IMR-90 (cell line): ENCODE measurements at regions not wholly inside any gene's neighbourhood (a gene's known extent, or its start where the extent isn't known, plus 50 kb on each side); places are given as distances from the start of the nearest gene placed in this dataset.
A peak's percentile ranks its signal among the peaks of the same experiment; 100 is the strongest.

Experiments
- ATAC-seq: fragments of 200-7000 bp; cut with Tn5 transposase; 2 replicates; pipeline ENCODE4 v1.9.1; 2020; ENCODE audit warnings: low read depth, mild to moderate bottlenecking, moderate library complexity
- BruUV-seq: library from RNA; stranded (reverse); fragments of 400-500 nt; replicated peaks from 2 replicates; lab custom pipeline; 2021; lab: Mats Ljungman, UMichigan
- CTCF ChIA-PET: fragments of 300-600 bp; formaldehyde crosslinking; extraction: SDS; loops from one replicate; lab custom pipeline; 2021; ENCODE audit warnings: antibody characterized with exemption; lab: Yijun Ruan, JAX
- POLR2A ChIA-PET: fragments of 300-600 bp; sonication (Branson Sonifier 250); formaldehyde crosslinking; loops from one replicate; lab custom pipeline; 2022; ENCODE audit warnings: antibody characterized with exemption; ENCODE audit not compliant: unreplicated experiment; lab: Charles Lee
- DNase-seq: peaks from one replicate; pipeline ENCODE4 v3.0.0; 2013
- H2AFZ ChIP-seq: replicated peaks from 2 replicates; pipeline ENCODE3; 2013; ENCODE audit warnings: low read length, mild to moderate bottlenecking; ENCODE audit not compliant: poor library complexity
- H2AK5ac ChIP-seq: 2 replicates; pipeline ENCODE4 v1.6.1; 2013; ENCODE audit warnings: low read depth, low read length, inconsistent platforms
- H2AK9ac ChIP-seq: replicated peaks from 2 replicates; pipeline ENCODE3; 2013; ENCODE audit warnings: mild to moderate bottlenecking, low read depth, low read length, moderate library complexity; ENCODE audit not compliant: poor library complexity
- H2BK120ac ChIP-seq: 2 replicates; pipeline ENCODE4 v1.6.1; 2013; ENCODE audit warnings: low read depth, low read length, inconsistent platforms
- H2BK15ac ChIP-seq: 3 replicates; pipeline ENCODE4 v1.6.1; 2013; ENCODE audit warnings: low read depth, low read length, inconsistent platforms
- H2BK20ac ChIP-seq: 2 replicates; pipeline ENCODE4 v1.6.1; 2013; ENCODE audit warnings: low read depth, mild to moderate bottlenecking, inconsistent platforms, low read length, moderate library complexity
- H2BK5ac ChIP-seq: 2 replicates; pipeline ENCODE4 v1.6.1; 2013; ENCODE audit warnings: mild to moderate bottlenecking, low read depth, low read length, inconsistent platforms; ENCODE audit not compliant: poor library complexity, severe bottlenecking
- H3K14ac ChIP-seq: replicated peaks from 2 replicates; pipeline ENCODE4 v1.6.1; 2013; ENCODE audit warnings: low read depth, low read length, inconsistent platforms
- H3K18ac ChIP-seq: 2 replicates; pipeline ENCODE4 v1.6.1; 2013; ENCODE audit warnings: low read depth, low read length, control low read depth
- H3K23ac ChIP-seq: 2 replicates; pipeline ENCODE4 v1.6.1; 2013; ENCODE audit warnings: low read depth, low read length, inconsistent platforms
- H3K27ac ChIP-seq: 2 replicates; pipeline ENCODE4 v1.5.1; 2013; ENCODE audit warnings: mild to moderate bottlenecking, control low read depth, low read length; ENCODE audit not compliant: insufficient read depth
- H3K27me3 ChIP-seq: 2 replicates; pipeline ENCODE4 v1.6.1; 2013; ENCODE audit warnings: low read length; ENCODE audit not compliant: control insufficient read depth, insufficient read depth
- H3K36me3 ChIP-seq: 2 replicates; pipeline ENCODE4 v1.6.1; 2013; ENCODE audit warnings: low read length, mixed read lengths; ENCODE audit not compliant: control insufficient read depth, insufficient read depth
- H3K4ac ChIP-seq: 2 replicates; pipeline ENCODE4 v1.6.1; 2013; ENCODE audit warnings: low read depth, low read length, inconsistent platforms
- H3K4me1 ChIP-seq: 2 replicates; pipeline ENCODE4 v1.6.1; 2013; ENCODE audit warnings: low read length, mixed read lengths; ENCODE audit not compliant: control insufficient read depth, insufficient read depth
- H3K4me2 ChIP-seq: 2 replicates; pipeline ENCODE4 v1.6.1; 2013; ENCODE audit warnings: low read depth, mild to moderate bottlenecking, control low read depth, low read length, moderate library complexity
- H3K4me3 ChIP-seq: 2 replicates; pipeline ENCODE4 v1.5.1; 2013; ENCODE audit warnings: low read depth, mild to moderate bottlenecking, control low read depth, low read length, moderate library complexity; ENCODE audit not compliant: insufficient read depth
- H3K56ac ChIP-seq: 2 replicates; pipeline ENCODE4 v1.6.1; 2013; ENCODE audit warnings: low read length, inconsistent platforms; ENCODE audit not compliant: insufficient read depth; ENCODE audit errors: extremely low read depth
- H3K79me1 ChIP-seq, 2 experiments: 2 replicates each; pipeline ENCODE4 v1.6.1; 2013; ENCODE audit warnings: low read length in 2 of 2, inconsistent platforms in 1 of 2, low read depth in 1 of 2
- H3K9ac ChIP-seq: 2 replicates; pipeline ENCODE4 v1.6.1; 2013; ENCODE audit warnings: low read depth, low read length, control low read depth
- H3K9me1 ChIP-seq: 2 replicates; pipeline ENCODE4 v1.6.1; 2013; ENCODE audit warnings: low read length, inconsistent platforms; ENCODE audit not compliant: insufficient read depth
- H3K9me3 ChIP-seq: 2 replicates; pipeline ENCODE4 v1.6.1; 2013; ENCODE audit warnings: low read length; ENCODE audit not compliant: control insufficient read depth, insufficient read depth
- H4K20me1 ChIP-seq: 2 replicates; pipeline ENCODE4 v1.6.1; 2013; ENCODE audit warnings: low read length, inconsistent platforms; ENCODE audit not compliant: insufficient read depth
- H4K5ac ChIP-seq: 2 replicates; pipeline ENCODE4 v1.6.1; 2013; ENCODE audit warnings: mild to moderate bottlenecking, low read depth, low read length, control low read depth
- H4K8ac ChIP-seq, 2 experiments: 2 replicates each; pipeline ENCODE4 v1.6.1; 2013; ENCODE audit warnings: low read depth in 2 of 2, low read length in 2 of 2, control low read depth in 1 of 2, inconsistent platforms in 1 of 2
- H4K91ac ChIP-seq: 2 replicates; pipeline ENCODE4 v1.6.1; 2013; ENCODE audit warnings: low read depth, low read length, inconsistent platforms; ENCODE audit not compliant: insufficient read depth
- FOS ChIP-seq: fragments of 150-350 bp; IDR thresholded peaks from 2 replicates; pipeline ENCODE4 v1.6.1; 2016; ENCODE audit warnings: low read depth, low read length
- MAFK ChIP-seq: IDR thresholded peaks from 2 replicates; pipeline ENCODE4 v1.6.1; 2012; ENCODE audit warnings: low read depth, low read length, improper control_type of control experiment
- RCOR1 ChIP-seq: IDR thresholded peaks from 2 replicates; pipeline ENCODE4 v1.6.1; 2012; ENCODE audit warnings: mild to moderate bottlenecking, low read length, improper control_type of control experiment; ENCODE audit not compliant: insufficient replicate concordance
- SMC3 ChIP-seq: fragments of 150-350 bp; IDR thresholded peaks from 2 replicates; pipeline ENCODE4 v1.6.1; 2016; ENCODE audit warnings: low read depth, mild to moderate bottlenecking, antibody characterized with exemption, low read length, moderate library complexity
- USF2 ChIP-seq: fragments of 150-350 bp; IDR thresholded peaks from 2 replicates; pipeline ENCODE4 v1.6.1; 2017; ENCODE audit warnings: mild to moderate bottlenecking, antibody characterized with exemption, low read length, low read depth
- WGBS, 2 experiments: methylation state at CpG; one replicate each; pipeline versions ENCODE4 v1.1.5 to v1.1.7; 2013; ENCODE audit warnings: missing lambda C conversion rate in 2 of 2; ENCODE audit not compliant: insufficient read length in 1 of 2; ENCODE audit errors: extremely low coverage in 2 of 2; 5-methylcytosine and 5-hydroxymethylcytosine counted together
- dilution Hi-C: fragments of 300-500 bp; cut with HindIII; formaldehyde crosslinking; loops from one replicate; pipeline ENCODE4 v1.14.3; 2018; ENCODE audit warnings: low sequenced_read_pairs; ENCODE audit not compliant: unreplicated experiment
- in situ Hi-C: fragments of 300-500 bp; cut with MboI; formaldehyde crosslinking; loops from 3 replicates; pipeline ENCODE4 v1.14.3; 2019; ENCODE audit warnings: low sequenced_read_pairs, inconsistent platforms, mixed read lengths
- intact Hi-C: fragments of 100-400 bp; cut with micrococcal nuclease; formaldehyde crosslinking; loops from 2 replicates; pipeline ENCODE4 v1.10.0; 2022

- H3K36me3 ChIP-seq, result no peaks in the 10 kb centered on the region
- no peak overlapping the region for H2AK9ac ChIP-seq
- H4K5ac ChIP-seq, result no peak overlapping the region
- intact Hi-C loops, result no loop called here
- H4K91ac ChIP-seq, result no peak overlapping the region
- H2AFZ ChIP-seq, result no peak overlapping the region
- dilution Hi-C loops, result no loop called here
- no peak overlapping the region for H2BK15ac ChIP-seq
- H3K18ac ChIP-seq, result no peak overlapping the region
- no peaks in the 10 kb centered on the region for H3K27me3 ChIP-seq
- ChIA-PET POLR2A (no interaction called here), CTCF (no interaction called here)
- in situ Hi-C loops, result no loop called here
- no peak overlapping the region for H2BK20ac ChIP-seq
- H2AK5ac ChIP-seq, result peak overlapping the region; percentile 39; the same call in 1 of the 2 replicates
- H3K27ac ChIP-seq, result no peak overlapping the region
- no peak overlapping the region for H2BK120ac ChIP-seq
- H4K8ac ChIP-seq, result no peak overlapping the region
- H4K20me1 ChIP-seq, result no peaks in the 10 kb centered on the region
- H3K4me3 ChIP-seq, result no peak overlapping the region
- H3K4me2 ChIP-seq, result no peak overlapping the region
- no peak overlapping the region for H3K9ac ChIP-seq
- BruUV-seq, result no TSS peak
- TF ChIP-seq FOS (no peak), SMC3 (no peak), USF2 (no peak), RCOR1 (no peak), MAFK (no peak)
- no peak overlapping the region for H3K56ac ChIP-seq
- DNase-seq (no peak), ATAC-seq (no peak)
- H3K79me1 ChIP-seq, result no peaks in the 10 kb centered on the region
- H3K4ac ChIP-seq, result no peak overlapping the region
- H3K9me3 ChIP-seq, result no peaks in the 10 kb centered on the region
- H3K4me1 ChIP-seq, result peaks cover 2% of the 10 kb centered on the region; the same call in 1 of the 2 replicates
- H2BK5ac ChIP-seq, result no peak overlapping the region
- H3K9me1 ChIP-seq, result peaks cover 3% of the 10 kb centered on the region
- H3K14ac ChIP-seq, result no peak overlapping the region
- WGBS, 2 experiments, result 63% methylated on average over 2 of the region's 4 CpGs; no CpG with 5 or more reads in 1 of the 2 experiments
- no peak overlapping the region for H3K23ac ChIP-seq
Measured at GRCh38 chr7:106430535-106431455, 146.0 kb upstream of the NAMPT start.
